Stimulated activated CD4-positive, alpha-beta T cell treated with anti-CD3 and anti-CD28 coated beads, Interleukin-15, amount 100 ng/mL, for 24 hours (primary cell): ENCODE measurements at regions not wholly inside any gene's neighbourhood (a gene's known extent, or its start where the extent isn't known, plus 50 kb on each side); places are given as distances from the start of the nearest gene placed in this dataset.

Experiments
- DNase-seq: peaks from one replicate; pipeline ENCODE4 v3.0.0-alpha.2; 2020

DNA sequence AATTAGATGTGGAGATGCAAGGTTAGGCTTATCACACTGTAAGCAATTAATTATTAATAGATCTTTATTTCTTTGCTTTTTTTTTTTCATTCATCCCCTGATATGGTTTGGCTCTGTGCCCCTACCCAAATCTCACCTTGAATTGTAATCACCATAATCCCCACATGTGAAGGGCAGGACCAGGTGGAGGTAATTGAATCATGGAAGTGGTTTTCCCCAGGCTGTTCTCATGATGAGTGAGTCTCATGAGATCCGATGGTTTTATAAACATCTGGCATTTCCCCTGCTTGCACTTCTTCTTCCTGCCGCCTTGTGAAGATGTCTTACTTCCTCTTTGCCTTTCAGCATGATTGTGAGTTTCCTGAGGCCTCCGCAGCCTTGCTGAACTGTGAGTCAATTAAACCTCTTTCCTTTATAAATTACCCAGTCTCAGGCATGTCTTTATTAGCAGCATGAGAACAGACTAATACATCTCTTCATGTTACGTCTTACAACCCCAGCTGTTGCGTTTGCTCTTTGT is 333.8 kb downstream of the CDH26 start:
- DNase-seq = no peak

DNA sequence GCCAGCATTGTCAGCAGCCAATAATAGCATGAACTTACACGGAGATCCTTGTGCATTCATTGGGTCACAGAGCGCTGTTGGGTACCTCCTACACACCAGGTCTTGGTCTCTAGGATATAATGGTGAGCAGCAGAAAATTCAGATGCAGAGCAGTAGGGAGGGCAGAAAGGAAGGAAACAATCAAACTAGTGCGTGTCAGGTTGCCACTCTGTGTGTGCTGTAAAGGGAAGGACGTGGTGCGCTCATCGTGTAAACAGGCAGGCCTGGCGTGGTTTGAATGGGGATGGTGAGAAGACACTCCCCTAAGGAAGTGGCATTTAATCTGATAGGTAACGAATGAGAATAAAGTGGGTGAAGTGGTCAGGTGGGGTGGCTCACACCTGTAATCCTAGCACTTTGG is 336.4 kb downstream of the CDH26 start:
- DNase-seq = no peak

DNA sequence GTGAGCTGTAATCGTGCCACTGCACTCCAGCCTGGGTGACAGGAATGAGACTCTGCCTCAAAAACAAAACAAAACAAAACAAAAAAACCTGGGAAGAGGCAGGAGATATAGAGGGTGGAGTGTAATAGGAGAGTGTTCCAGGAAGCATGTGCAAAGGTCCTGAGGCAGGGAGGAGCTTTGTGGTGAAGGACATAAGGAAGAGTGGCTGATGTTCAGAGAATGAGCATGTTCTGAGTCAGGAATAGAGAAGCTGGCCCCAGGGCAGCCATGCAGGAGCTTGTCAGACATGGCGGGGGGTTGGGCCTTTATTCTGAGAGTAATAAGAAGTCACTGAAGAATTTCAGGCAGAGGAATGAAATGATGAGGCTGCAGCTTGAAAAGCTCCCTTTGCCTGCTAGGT is 337.0 kb downstream of the CDH26 start:
- no peak for DNase-seq

DNA sequence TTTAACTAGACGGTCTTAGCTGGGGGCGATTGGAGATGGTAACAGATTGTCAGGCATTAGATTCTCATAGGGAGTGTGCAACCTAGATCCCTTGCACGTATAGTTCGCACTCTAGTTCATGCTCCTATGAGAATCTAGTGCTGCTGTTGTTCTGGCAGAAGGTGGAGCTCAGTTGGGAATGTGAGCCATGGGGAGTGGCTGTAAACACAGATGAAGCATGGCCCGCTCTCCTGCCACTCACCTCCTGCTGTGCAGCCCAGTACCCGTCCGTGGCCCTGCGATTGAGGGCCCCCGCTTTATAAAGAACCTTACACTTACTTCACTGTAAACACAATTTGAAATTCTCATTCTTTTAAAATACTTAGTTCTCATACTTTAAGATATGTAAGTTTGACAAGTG is 339.4 kb downstream of the CDH26 start:
- no peak for DNase-seq

DNA sequence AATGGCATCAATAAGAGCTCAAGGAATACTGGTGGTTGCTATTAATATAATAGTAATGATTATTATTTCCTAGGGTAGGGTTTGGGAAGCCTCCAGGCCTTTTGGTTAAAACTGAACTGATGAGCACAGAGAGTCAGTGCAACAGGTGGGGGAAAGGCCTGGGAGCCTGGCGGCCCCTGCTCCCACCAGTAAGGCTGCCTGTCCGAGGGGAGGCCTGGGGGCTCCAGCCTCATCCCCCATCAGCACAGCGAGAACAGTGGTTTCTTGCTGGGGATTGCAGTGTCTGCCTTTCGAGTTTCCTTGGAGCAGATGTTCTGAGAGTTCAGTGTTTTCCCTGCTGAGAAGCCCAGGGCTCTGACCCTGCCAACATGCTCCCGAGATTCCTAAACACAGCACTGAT is 340.4 kb downstream of the CDH26 start:
- no peak for DNase-seq

DNA sequence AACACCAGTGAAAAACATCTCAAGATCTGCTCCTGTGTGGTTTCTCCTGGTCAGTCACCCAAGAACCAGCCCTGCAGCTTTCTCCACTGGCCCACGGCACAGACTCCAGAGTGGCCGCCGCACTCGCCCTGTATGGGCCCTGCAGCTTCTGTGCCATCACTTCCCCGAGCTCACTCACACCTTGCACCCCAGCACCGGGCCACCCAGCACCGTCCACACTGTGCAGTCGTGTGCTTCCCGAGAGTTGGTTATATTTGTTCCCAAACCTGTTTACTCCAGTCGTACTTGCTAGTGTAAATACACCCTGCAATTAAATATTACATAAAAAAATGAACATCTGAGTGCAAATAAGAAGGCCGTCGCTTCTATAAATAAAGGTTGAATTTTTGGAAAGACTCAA is 341.7 kb downstream of the CDH26 start:
- no peak for DNase-seq

DNA sequence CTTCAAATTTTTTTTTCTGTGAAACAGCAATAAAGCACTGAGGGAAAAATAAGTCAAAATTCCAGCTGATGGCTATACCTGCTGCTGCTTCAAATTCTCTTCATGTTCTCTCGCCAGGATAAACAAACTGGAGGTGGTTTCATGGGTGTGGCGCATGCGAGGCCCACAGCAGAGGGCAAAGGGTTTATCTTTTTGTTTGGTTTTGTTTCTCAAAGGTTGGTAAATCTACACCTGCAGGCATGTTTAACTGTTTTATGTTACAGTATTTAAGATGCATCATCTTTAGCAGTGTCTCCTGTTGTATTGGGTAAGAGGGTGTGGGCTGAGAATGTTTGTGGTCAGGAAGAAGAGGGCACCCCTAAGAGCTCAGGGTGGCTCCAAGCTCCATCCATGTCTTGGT is 342.2 kb downstream of the CDH26 start:
- DNase-seq = no peak

DNA sequence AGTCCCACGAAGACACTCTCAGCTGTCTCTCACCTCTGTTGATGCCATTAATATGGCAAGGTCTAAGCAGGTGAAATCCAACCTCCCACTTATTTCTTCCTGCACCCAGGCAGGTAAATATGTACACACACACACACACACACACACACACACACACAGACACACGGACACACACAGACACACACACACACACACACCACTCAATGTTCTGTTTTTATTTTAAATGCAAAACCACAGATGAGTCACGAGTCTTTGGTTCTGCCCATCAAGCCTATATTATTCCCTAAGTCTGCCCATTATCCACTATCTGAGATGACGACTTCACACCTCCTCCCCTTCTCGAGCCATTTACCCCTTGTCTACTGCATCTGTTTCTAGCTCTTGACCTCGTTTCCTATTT is 344.7 kb downstream of the CDH26 start:
- no peak for DNase-seq

DNA sequence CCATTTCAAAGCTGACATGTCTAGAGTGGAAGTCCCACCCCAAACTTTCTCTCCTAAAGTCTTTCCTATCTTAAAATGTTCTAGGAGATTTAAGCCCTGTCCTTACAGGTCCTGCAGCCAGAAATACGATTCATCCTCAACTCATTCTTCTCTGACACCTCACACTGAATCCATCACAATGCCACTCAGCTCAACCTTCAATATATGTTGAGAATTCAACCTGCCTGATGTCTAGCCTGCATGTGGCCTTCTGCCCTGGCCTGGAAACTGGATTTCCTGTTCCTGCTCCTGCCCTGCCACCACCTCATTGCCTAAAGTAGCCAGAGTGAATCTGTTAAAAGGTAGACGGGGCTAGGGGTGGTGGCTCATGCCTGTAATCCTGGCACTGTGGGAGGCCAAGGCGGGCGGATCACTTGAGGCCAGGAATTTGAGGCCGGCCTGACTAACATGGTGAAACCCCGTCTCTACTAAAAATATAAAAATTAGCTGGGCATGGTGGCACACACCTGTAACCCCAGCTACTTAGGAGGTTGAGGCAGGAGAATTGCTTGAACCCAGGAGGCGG is 345.9 kb downstream of the CDH26 start:
- no peak for DNase-seq

DNA sequence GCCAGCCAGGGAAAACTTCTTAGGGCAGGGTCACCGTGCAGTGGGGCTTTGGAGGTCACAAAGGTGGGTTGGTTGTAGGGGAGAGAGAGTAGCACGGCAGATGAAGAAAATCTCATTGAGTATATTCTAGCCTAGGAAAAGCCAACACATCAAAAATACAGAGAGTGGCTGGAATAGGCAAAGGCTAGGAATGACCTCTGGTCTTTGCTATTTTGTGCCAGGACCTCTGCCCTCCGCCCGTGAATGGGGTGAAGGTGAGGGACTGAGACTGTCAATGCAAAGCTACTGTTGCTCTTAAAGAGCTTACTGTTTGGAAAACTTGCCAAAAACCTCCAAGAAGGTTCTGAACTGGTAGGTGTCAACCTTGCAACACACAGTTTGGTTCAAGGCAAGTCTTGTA is 346.7 kb downstream of the CDH26 start:
- DNase-seq = no peak

DNA sequence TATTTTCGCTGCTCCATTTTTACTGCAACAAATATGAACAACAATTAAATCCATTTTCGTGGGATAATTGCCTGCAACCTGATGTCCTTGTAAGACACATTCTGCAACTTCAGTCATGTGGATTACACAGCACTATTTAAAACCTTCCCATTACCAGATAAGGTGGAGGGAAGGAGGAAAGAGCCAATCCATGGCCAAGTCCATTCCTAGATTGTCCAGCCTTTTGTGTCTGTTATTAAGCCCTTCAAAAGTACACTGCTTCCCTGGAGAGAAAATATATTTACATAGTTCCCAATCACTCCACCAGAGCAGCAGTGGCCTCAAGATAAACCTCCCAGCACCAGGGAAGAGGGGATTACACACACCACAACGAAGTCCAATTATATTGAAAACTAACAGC is 347.9 kb downstream of the CDH26 start:
- no peak for DNase-seq

DNA sequence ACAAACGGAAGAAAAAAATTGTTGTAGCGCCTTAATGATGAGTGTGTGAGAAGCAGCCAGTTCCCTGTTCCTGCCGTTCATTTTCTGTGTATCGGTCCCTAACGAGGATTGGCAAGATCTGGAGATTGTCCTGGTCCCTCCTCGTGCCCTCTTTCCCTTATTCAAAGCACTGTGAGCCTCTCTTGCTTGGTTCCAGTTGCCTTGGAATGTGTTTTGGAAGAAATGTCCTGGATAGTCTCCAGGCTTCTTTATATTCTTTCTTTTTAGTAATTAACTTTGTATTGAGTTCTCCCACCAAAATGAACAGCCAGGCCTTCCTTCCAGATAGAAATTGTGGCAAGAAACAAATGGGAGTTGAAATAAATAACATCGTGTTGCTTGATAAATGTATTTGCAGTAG is 348.3 kb downstream of the CDH26 start:
- DNase-seq = no peak

DNA sequence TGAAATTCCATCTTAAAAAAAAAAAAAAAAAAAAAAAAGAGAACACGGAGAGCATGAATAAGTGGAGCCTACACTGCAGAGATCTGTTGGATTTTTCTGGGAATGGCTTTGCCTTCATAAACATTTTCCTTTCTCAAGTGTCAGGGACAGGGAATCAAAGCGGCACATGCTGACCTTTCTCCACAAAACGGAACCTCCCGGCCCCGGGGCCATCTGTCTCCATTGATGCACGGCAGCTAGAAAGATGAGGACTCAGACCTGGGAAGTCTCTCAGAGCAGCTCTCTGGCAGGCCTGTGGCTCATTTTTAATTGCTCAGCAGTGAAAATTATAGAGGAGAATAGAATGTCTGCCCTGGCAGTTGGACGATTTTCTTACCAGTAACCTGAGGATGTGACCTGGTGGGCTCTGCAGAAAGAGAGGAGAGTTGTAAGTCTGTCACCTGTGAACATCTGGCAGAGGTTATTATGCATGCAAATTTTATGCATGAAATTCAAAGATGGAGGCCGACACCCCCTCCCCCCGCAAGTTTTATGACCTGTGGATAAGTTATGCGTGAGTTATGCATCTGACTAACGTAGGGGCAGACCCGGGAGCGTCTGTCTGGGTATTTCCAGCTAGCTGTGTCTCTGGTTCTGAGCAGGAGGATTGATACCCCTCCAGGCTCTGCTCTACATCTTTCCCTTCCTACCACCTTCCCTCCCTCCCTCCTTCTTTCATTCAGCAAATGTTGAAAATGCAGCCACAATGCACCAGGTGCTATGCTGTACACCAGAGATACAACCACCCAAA is 352.5 kb downstream of the CDH26 start:
- DNase-seq = no peak

DNA sequence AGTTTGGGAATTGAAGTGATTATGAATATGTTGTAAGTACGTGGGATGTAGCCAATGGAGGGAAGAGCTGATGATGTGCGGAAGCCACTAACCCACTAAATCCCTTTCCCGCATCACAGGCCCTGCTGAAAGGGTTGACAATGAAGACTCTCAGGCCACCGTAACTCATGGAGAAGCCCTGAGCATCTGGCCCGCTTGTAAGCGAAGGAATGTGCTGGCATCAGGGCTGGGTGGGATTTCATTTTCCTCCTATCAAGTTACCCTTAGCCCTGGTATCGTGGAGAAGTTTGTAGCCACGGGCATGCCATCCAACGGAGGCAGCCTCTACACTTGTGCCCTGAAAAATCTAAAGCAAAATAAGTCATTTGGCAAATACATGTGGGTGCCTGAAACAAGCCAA is 355.0 kb downstream of the CDH26 start:
- DNase-seq = no peak

DNA sequence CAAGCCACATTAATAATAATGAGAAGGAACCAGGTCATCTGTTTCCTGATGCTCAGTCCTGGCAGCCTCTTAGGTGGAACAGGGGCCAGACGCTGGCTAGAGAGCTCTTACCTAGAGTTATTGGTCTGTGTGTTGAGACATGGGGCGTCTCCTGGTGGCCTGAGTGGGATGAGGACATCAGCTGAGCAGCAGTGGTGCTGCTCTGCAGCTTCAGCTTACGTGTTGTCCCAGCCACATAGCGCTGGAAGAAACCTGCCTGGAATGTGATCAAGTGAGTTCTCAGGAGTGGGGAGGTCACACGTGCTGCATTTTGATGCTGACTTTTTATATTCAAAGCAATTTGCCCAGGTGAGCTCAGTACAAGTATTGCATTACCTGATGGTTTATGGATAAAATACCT is 355.4 kb downstream of the CDH26 start:
- no peak for DNase-seq

DNA sequence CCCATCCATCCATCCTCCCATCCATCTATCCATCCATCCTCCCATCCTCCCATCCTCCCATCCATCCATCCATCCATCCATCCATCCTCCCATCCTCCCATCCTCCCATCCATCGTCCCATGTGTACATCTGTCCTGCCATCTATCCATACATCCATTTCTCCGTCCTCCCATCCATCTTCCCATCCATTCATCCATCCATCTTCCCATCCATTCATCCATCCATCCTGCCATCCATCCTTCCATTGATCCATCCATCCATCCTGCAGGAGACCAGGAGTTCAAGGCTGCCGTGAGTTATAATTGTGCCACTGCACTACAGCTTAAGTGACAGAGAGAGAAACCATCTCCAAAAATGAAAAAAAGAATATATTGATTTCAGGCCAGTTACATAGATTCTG is 356.5 kb downstream of the CDH26 start:
- no peak for DNase-seq

DNA sequence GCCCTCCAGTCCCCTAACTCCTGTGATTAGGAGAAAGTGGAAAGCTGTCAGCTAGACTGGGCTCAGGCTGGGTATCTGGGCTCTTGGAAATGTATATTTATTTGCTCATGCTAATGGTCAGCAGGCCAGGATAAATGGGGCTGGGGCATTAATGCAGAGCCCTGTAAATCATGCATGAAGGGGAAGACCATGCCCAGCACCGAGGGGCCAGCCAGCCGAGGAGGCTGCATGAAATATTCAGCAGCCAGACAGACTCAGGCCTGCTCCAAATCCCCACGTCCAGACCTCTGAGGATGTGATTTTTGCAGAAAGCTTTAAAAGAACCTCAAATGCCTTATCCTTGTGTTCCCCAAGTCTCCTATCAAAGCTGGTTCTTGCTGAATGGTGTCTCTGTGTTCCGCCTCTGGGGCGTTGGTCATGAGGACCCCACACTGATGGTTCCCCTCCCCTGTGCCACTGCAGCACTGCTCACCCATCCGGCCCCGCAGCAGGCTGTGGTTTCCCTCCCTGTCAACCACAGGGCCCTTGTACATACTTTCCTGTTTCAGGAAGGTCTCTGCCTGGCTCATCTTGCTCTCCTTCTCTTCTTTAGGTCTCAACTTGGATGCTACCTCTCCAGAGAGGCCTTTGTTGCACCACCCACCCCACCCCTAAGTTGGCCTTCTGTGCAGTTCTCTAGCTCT is 358.4 kb downstream of the CDH26 start:
- DNase-seq = no peak

DNA sequence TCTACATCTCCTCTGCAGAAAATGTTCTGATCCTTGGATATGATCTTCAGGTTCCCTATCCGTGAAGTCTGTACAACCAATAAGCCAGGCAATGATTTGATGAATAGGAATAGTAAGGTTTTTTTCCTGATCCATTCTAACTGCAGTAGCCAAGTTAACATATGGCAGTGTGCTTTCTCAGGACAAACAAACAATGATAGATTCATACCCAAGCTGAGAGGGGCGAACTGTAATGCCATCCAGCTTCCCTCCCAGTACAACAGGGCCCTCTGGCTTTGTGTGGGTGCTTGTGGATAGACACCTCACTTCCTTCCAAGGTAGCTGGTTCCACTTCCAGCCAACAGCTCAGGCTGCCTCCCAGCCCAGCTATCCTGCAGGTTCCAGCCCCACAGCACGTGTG is 359.2 kb downstream of the CDH26 start:
- DNase-seq = no peak

DNA sequence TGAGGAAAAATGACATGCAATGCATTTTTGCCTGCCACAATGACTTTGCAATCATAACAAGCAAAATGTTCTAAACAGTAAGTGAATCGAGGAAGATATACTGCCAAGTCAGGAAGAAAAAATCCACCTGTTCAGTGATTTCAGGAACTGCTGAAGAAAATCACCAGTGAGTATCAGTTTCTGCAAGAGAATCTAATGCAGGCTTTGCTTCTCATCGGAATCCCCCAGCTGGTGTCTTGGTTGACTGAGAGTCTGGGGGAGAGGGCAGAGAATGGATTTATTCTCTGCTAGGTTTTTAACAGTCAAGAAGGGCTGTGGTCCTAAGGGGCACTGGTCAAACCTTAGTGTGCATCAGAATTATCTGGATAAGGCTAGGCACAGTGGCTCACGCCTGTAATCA is 363.4 kb downstream of the CDH26 start:
- no peak for DNase-seq

DNA sequence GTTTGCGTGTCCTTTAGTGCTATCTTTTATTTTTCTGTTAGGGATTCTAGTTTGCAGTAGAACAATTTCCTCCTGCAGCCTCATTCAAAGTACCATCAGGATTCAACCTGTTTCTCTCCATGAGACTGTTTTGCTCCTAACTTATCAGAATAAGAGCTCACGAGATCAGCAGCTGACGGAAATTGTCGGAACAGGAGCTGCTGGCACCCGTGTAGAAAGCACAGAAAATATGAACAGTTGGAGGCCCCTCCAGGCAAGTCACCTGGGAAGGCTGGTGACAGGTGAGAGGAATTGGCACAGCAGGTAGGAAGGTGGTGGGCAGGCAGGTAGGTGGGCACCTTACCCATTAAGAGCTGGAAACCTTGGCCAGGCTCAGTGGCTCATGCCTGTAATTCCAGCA is 368.6 kb downstream of the CDH26 start:
- DNase-seq = no peak

DNA sequence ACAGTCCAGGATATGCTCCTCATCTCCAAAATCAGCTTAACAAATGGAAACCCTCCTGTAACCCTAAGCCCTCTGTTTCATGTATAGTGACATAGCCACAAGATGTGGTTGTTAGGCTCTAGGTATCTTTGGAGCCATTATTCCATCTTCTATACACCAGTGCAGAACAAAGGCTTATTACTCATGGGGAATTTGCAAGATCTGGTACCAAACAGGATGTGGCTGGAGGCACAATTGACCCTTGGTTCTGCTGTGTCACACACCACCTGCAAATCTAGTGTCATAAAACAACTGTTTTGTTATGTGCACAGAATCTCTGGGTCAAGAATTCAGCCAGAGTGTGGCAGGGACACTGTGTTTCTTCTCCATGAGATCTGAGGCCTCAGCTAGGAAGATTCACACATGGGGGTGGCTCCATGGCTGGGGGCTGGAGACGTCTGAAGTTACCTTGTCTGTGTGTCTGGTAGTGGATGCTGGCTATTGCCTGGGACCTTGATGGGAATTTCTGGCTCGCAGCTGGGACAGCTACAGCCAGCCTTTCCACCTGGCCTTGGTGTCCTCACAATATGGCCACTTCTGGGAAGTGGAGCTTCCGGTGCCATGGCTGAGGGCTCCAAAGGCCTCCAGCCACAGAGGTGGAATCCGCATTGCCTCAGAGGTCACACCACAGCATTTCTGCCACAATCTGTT is 369.9 kb downstream of the CDH26 start:
- no peak for DNase-seq

DNA sequence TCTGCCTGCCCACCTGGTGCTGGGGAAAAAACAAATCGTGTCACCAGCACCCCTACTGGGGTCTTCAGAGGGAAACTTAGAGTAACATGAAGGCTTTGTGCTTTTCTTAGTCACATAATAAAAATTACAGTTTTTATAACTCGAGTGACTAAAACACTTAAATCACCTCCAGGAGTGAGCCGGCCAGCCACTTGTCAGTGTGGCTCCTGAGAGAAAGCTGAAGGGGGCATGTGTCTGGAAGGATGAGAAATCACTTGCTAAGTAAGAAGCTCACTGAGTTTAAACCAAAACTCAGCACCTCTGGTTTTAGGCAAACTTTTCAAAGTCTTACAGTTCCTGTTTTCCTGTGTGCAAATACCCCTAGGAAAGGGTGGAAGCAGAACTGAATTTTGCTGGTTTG is 372.2 kb downstream of the CDH26 start:
- DNase-seq = no peak

DNA sequence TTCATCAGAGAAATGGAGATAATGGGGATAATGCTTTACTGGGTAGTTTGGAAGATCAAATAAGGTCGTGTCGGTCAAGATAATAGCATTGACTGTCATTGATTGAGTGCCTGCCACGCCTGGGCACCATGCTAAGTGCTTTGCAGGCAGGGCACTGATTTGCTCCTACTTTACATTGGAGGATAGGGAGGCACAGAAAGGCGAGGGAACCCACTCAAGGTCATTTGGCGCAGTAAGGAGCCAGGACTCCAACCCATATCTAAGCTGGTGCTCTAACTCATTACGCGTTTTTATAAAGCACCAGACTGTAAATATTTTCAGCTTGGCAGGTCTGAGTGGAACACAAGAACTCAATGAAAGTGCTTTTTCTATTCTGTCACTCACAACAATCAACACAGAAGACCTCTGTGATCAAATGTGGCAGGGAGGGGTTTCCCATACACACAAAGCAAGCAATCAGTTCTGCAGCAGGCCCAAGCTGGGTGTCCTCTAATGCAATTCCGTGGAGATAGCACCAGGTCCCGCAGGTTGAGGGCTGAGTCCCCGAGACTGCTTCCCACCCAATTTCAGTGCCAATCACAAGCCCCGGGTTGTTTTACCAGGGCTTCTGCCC is 373.6 kb downstream of the CDH26 start:
- no peak for DNase-seq
